Testis (tissue), 2 donors: ENCODE measurements at regions not wholly inside any gene's neighbourhood (a gene's known extent, or its start where the extent isn't known, plus 50 kb on each side); places are given as distances from the start of the nearest gene placed in this dataset.
"Not testable (repeated sequence)": the region's sequence is repeated elsewhere in the genome, so short reads cannot be mapped to it uniquely, and the experiment has no call there.

Source experiments
- DNase-seq: peaks from one replicate; pipeline ENCODE4 v3.0.0-alpha.2; 2019
- H3K27ac ChIP-seq, 2 donors: fragments of 200-600 bp; sonication (generic); one replicate each; pipeline ENCODE4 v1.5.1; 2019
- H3K27me3 ChIP-seq: fragments of 200-600 bp; sonication (generic); one replicate; pipeline ENCODE4 v1.5.1; 2019
- H3K36me3 ChIP-seq: fragments of 200-600 bp; sonication (generic); one replicate; pipeline ENCODE4 v1.5.1; 2017; ENCODE audit warnings: low read depth; ENCODE audit errors: missing control alignments
- H3K4me1 ChIP-seq: fragments of 200-600 bp; sonication (generic); one replicate; pipeline ENCODE4 v1.5.1; 2019
- H3K4me3 ChIP-seq, 2 donors: fragments of 200-600 bp; sonication (generic); one replicate each; pipeline ENCODE4 v1.5.1; 2017 to 2019
- H3K9me3 ChIP-seq: fragments of 200-600 bp; sonication (generic); one replicate; pipeline ENCODE4 v1.5.1; 2017
- POLR2A ChIP-seq: fragments of 450-650 bp; IDR thresholded peaks from one replicate; pipeline ENCODE4 v1.6.1; 2017; ENCODE audit warnings: antibody characterized with exemption, mild to moderate bottlenecking, moderate library complexity
- WGBS, 2 donors: methylation state at CpG; one replicate each; pipeline ENCODE4 v1.1.5; 2018; 5-methylcytosine and 5-hydroxymethylcytosine counted together
- intact Hi-C: fragments of 100-400 bp; cut with DNase I; formaldehyde crosslinking; loops from one replicate; pipeline ENCODE4 v1.15.1; 2023; ENCODE audit warnings: low total_unique reads
- TF ChIP-seq, protein P1 (sequence below), 3 experiments: fragments of 450-650 bp in 2 of 3; fragments of 200-600 bp in 1 of 3; sonication (generic) in 1 of 3; IDR thresholded peaks; one replicate each; pipeline ENCODE4 v1.5.1; 2016 to 2019; ENCODE audit warnings: antibody characterized with exemption in 3 of 3, mild to moderate bottlenecking in 2 of 3, moderate library complexity in 1 of 3

DNA sequence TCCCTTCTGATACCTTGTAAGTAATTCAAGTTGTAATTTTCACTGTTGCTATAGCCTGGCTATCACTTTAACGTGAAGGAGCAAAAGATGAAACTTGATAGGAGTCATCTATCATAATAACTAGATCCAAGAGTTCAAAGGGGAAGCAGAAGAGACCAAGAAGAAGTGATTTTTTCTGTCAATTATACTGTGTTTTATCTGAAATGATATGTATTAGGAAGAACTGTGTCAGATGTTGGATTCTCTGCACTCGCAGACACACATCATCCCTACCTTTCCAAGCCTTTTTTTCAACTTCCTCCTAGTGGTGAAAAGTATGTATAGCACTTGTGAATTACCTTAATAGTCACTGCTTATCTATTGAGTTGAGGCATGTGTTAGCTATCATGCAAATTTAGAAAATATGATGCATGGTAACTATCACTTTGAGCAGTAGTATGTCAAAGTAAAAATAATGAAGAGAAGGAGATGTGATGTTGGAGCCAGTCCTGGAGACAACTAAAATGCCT, 864.2 kb downstream of the PRIM2 start:
- WGBS, 2 donors, result 40 to 53% methylated on average over 2 of the region's 2 CpGs
- H3K36me3 ChIP-seq, intact Hi-C loops, H3K27ac ChIP-seq, H3K27me3 ChIP-seq, DNase-seq, H3K9me3 ChIP-seq, H3K4me3 ChIP-seq, H3K4me1 ChIP-seq: not testable (repeated sequence)
- TF ChIP-seq, protein P1, sequence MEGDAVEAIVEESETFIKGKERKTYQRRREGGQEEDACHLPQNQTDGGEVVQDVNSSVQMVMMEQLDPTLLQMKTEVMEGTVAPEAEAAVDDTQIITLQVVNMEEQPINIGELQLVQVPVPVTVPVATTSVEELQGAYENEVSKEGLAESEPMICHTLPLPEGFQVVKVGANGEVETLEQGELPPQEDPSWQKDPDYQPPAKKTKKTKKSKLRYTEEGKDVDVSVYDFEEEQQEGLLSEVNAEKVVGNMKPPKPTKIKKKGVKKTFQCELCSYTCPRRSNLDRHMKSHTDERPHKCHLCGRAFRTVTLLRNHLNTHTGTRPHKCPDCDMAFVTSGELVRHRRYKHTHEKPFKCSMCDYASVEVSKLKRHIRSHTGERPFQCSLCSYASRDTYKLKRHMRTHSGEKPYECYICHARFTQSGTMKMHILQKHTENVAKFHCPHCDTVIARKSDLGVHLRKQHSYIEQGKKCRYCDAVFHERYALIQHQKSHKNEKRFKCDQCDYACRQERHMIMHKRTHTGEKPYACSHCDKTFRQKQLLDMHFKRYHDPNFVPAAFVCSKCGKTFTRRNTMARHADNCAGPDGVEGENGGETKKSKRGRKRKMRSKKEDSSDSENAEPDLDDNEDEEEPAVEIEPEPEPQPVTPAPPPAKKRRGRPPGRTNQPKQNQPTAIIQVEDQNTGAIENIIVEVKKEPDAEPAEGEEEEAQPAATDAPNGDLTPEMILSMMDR (IDR thresholded peaks at IDR 0.05), result peak in 1 of 3 experiments; percentile 34

DNA sequence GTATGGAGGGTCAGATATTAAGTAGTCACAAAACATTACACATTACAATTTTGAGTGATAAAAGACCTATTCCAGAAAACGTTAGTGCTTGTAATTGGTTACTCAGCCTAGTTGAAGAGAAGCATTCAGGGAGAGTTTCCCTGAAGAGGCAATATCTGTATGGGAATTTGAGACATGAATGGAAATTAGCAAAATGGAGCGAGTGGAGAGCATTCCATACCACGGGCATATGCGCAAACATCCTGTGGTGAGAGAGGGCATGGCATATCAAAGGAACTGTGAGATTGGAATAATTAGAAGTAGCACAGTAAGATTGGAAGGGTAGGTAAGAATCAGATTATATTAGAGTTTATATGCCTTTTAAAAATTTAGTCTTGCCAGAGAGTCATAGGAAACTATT, 867.9 kb downstream of the PRIM2 start:
- 87 to 91% methylated on average over 4 of the region's 4 CpGs for WGBS, 2 donors
- H3K4me1 ChIP-seq, H3K36me3 ChIP-seq, H3K27me3 ChIP-seq, H3K9me3 ChIP-seq, intact Hi-C loops, H3K27ac ChIP-seq, DNase-seq, H3K4me3 ChIP-seq: not testable (repeated sequence)

DNA sequence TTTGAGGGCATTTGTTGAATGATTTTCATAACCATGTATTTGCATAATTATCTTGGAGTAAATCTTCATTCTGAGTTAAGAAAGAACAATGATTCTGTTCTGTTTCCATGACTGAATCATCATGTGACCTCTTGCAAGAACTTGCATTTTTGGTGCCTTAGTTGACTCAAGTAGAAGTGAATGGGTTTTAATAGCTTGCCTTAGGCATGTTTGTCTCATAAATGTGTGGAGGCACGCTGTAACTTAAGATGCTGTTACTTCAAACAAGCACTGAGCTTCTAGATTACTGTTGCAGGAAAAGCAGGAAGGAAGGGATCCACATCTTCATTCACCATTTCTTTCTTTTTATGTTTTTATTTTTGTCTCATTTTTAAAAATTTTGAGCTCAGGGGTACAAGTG, 875.8 kb downstream of the PRIM2 start:
- DNase-seq, H3K27ac ChIP-seq, H3K4me1 ChIP-seq, H3K9me3 ChIP-seq, H3K4me3 ChIP-seq, H3K36me3 ChIP-seq, intact Hi-C loops, H3K27me3 ChIP-seq: not testable (repeated sequence)
- WGBS, 2 donors, result 72 to 80% methylated on average over 1 of the region's 1 CpG

DNA sequence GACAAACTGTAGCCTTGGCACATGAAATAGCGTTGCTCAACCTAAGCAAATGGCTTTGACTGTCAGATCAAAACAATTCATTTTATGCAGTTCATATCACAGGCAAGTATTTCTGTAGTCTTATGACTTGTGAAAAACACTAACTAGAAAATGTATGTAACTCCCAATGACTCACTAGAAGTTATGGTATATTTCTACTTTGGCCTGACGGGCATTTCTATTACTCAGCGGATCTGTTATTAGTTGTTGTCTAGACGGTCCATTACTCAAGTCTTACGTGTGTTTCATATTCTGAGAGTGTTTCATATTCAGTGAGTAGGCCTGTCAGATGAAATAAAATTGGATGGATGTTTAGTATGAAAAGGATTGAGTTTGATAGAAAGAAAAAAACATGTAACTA, 880.9 kb downstream of the PRIM2 start:
- intact Hi-C loops, result no loop called here
- H3K4me3 ChIP-seq, result no peak overlapping the region
- DNase-seq, result no peak
- H3K4me1 ChIP-seq, result no peaks in the 10 kb centered on the region
- H3K36me3 ChIP-seq, result no peaks in the 10 kb centered on the region
- H3K27me3 ChIP-seq, result no peaks in the 10 kb centered on the region
- no peaks in the 10 kb centered on the region for H3K9me3 ChIP-seq
- TF ChIP-seq POLR2A, result no peak
- TF ChIP-seq, protein P1 (IDR thresholded peaks at IDR 0.05), result no peak
- H3K27ac ChIP-seq, result no peak overlapping the region
- 86 to 89% methylated on average over 5 of the region's 5 CpGs for WGBS, 2 donors

DNA sequence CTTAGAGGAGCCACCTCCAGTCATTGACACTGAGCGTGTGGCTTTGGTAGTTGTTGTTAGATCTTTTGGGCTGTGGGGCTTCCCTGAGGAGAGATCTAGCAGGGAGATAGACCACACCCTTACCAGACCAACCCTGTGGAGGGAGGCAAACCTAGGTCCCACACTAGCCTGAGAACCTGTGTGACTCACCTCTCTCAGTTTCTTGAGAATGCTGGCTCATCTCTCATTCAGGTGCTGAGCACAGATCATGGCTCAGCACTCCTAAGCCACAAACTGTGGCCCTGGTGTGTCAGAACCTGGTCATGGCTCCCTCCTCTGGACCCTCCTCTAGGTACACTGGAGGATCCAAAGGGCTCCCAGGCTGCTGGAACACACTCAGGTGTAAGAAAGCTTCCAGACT, 919.7 kb downstream of the PRIM2 start:
- WGBS, 2 donors, result 75 to 86% methylated on average over 1 of the region's 1 CpG
- H3K4me3 ChIP-seq, H3K4me1 ChIP-seq, H3K36me3 ChIP-seq, intact Hi-C loops, H3K27me3 ChIP-seq, H3K27ac ChIP-seq, H3K9me3 ChIP-seq, DNase-seq: not testable (repeated sequence)

DNA sequence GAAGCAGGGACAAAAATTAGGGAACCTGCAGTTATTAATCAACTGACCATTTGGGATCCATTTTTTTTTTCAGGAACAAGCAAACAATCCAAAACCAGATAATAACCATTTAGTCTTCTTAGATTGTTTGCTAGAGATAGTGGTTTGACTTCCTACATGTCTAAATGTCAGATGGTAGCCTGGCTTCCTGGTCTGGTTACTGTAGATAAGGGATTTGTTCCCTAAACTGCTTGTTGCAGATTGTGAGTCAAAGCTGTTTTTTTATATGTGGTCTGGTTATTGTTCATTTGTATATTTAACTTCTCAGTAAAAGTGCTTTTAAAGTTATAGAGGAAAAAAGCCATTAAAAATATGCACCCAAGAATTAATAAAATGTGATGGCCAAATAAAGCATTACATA, 921.0 kb downstream of the PRIM2 start:
- H3K27ac ChIP-seq, H3K36me3 ChIP-seq, H3K4me1 ChIP-seq, H3K27me3 ChIP-seq, H3K4me3 ChIP-seq, H3K9me3 ChIP-seq, DNase-seq, intact Hi-C loops: not testable (repeated sequence)

DNA sequence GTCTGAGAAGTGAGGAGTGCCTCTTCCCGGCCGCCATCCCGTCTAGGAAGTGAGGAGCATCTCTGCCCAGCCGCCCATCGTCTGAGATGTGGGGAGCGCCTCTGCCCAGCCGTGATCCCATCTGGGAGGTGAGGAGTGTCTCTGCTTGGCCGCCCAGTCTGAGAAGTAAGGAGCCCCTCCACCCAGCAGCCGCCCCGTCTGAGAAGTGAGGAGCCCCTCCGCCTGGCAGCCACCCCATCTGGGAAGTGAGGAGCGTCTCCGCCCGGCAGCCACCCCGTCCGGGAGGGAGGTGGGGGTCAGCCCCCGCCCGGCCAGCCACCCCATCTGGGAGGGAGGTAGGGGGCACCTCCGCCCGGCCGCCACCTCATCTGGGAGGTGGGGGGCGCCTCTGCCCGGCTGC, 940.2 kb downstream of the PRIM2 start:
- H3K4me1 ChIP-seq, H3K27me3 ChIP-seq, H3K27ac ChIP-seq, H3K9me3 ChIP-seq, intact Hi-C loops, H3K4me3 ChIP-seq, H3K36me3 ChIP-seq, DNase-seq: not testable (repeated sequence)
- 81% methylated on average over 23 of the region's 23 CpGs; no CpG with 5 or more reads in 1 of the 2 donors for WGBS, 2 donors
